Muscle of leg (tissue), 3 donors: ENCODE measurements at regions not wholly inside any gene's neighbourhood (a gene's known extent, or its start where the extent isn't known, plus 50 kb on each side); places are given as distances from the start of the nearest gene placed in this dataset.

Experiments
- DNase-seq: peaks from one replicate; pipeline ENCODE4 v3.0.0; 2013
- H3K27ac ChIP-seq: one replicate; pipeline ENCODE4 v1.5.1; 2013; ENCODE audit warnings: mild to moderate bottlenecking, low read length, control low read depth
- H3K27me3 ChIP-seq: one replicate; pipeline ENCODE4 v1.6.1; 2013; ENCODE audit warnings: low read length; ENCODE audit not compliant: control insufficient read depth, insufficient read depth
- H3K36me3 ChIP-seq: one replicate; pipeline ENCODE4 v1.6.1; 2013; ENCODE audit warnings: low read length; ENCODE audit not compliant: control insufficient read depth, insufficient read depth
- H3K4me1 ChIP-seq: one replicate; pipeline ENCODE4 v1.6.1; 2013; ENCODE audit warnings: low read length; ENCODE audit not compliant: control insufficient read depth, insufficient read depth
- H3K4me3 ChIP-seq: one replicate; pipeline ENCODE4 v1.5.1; 2013; ENCODE audit warnings: low read length, control low read depth
- H3K9me3 ChIP-seq: replicated peaks from 2 replicates; pipeline ENCODE4 v1.6.1; 2013; ENCODE audit warnings: low read depth, low read length; ENCODE audit not compliant: control insufficient read depth
- WGBS: methylation state at CpG from one replicate; pipeline ENCODE4 v1.1.5; 2013; ENCODE audit warnings: missing lambda C conversion rate; ENCODE audit not compliant: insufficient coverage; 5-methylcytosine and 5-hydroxymethylcytosine counted together

DNA sequence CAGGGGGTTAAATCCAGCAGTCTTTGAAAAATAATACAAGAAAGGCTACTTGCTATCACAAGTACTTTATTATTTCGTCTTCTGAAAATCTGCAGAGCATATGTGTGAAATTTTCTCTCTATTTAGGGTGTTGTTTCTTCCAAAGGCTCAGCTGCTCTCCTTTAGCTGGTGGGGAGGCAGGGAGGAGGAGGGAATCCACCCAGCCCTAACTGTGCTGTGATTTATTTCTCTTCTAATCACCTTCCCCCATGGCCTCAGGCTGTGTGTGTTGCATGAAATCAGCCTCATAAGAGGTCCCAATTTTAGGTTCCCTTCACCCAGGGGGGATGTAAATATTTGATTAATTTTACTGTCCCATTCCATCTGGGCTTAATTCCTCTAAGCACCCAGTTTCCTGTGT is 77.6 kb upstream of the PGBD5 start:
- H3K9me3 ChIP-seq, result no peaks in the 10 kb centered on the region
- DNase-seq, result peak; percentile 32
- H3K36me3 ChIP-seq, result no peaks in the 10 kb centered on the region
- H3K27ac ChIP-seq, result peak overlapping the region; percentile 40
- peaks cover 38% of the 10 kb centered on the region for H3K4me1 ChIP-seq
- no CpG with 5 or more reads among the region's 1 CpG for WGBS
- no peak overlapping the region for H3K4me3 ChIP-seq
- no peaks in the 10 kb centered on the region for H3K27me3 ChIP-seq

DNA sequence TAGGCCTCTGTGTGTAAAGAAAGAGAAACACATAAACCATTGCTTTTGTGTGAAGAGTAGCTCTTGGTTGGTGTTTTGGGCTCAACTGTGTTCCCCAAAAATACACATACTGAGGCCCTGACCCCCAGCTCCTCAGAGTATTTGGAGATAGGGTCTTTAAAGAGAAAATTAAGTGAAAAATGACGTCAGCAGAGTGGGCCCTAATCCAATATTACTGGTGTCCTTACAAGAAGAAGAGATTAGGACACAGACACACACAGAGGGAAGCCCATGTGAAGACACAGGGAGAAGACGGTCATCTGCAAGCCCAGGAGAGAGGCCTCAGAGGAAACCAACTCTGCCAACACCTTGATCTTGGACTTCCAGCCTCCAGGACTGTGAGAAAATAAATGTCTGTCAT is 76.9 kb upstream of the PGBD5 start:
- no peaks in the 10 kb centered on the region for H3K36me3 ChIP-seq
- WGBS, result 60% methylated on average over 1 of the region's 2 CpGs
- H3K4me1 ChIP-seq, result peaks cover 37% of the 10 kb centered on the region
- no peak overlapping the region for H3K4me3 ChIP-seq
- H3K27me3 ChIP-seq, result no peaks in the 10 kb centered on the region
- no peak for DNase-seq
- H3K27ac ChIP-seq, result no peak overlapping the region
- H3K9me3 ChIP-seq, result no peaks in the 10 kb centered on the region

DNA sequence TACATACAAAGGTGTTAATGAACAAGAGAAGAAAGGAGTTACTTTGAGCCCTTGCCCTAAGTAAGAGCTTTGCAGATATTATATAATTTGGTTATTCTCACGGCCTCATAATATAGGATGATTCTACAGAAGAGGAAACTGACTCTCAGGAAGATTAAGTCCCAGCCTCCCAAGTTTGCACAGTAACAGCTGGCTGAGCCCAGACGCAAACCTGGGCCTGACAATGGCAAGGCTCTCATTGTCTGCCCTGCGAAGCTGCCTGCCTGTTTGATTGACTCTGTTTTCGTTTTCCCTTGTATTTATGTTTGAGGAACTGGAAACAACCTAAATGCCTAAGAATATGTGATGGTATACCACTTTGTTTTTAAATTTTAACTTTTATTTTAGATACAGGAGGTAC is 76.2 kb upstream of the PGBD5 start:
- peaks cover 30% of the 10 kb centered on the region for H3K4me1 ChIP-seq
- no CpG with 5 or more reads among the region's 4 CpGs for WGBS
- no peaks in the 10 kb centered on the region for H3K36me3 ChIP-seq
- H3K4me3 ChIP-seq, result no peak overlapping the region
- no peaks in the 10 kb centered on the region for H3K9me3 ChIP-seq
- H3K27ac ChIP-seq, result peak overlapping the region; percentile 48
- no peaks in the 10 kb centered on the region for H3K27me3 ChIP-seq
- no peak for DNase-seq

DNA sequence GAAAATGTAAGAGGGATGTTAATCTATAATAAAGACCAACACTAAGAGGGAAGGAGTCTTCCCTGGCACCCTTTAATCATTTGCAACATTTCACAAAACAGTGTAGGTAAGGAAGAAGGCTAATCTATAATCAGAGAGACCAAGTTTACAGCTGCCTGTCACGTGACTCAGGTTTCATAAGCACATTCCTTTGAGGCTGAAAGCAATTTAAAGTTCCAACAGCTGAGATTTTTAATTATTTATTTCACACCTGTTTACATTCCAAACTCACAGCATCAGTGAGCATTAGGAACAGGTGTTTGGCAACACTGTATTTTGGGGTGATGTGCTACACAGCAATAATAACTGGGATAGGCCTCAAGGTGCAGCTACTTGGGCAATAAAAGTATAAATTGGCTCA is 75.7 kb upstream of the PGBD5 start:
- no peaks in the 10 kb centered on the region for H3K9me3 ChIP-seq
- H3K4me3 ChIP-seq, result no peak overlapping the region
- peak overlapping the region; percentile 48 for H3K27ac ChIP-seq
- no peaks in the 10 kb centered on the region for H3K36me3 ChIP-seq
- WGBS, result no CpG with 5 or more reads among the region's 1 CpG
- no peaks in the 10 kb centered on the region for H3K27me3 ChIP-seq
- peaks cover 26% of the 10 kb centered on the region for H3K4me1 ChIP-seq
- DNase-seq, result peak; percentile 80

DNA sequence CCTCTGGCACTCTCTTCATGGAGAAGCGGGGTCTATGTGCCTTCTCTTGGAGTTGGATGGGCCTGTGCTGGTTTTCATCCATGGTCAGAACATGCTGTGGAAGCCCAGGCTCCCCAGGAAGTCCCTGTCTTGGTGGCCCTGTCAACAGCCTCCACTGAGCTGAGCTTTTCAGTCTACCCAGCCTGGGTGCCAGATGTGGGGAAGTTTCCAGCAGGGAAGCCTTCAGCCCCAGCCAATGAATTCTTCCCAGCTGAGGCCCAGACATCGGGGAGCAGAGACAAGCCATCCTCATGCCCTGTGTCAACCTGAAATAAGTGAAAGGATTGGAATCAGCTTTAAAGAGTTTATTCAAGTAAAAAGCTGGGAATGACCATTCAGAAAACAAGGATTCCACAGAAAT is 75.1 kb upstream of the PGBD5 start:
- Histone ChIP-seq H3K27me3 (no peaks in the 10 kb centered on the region), H3K36me3 (no peaks in the 10 kb centered on the region), H3K9me3 (no peaks in the 10 kb centered on the region), H3K27ac (peak overlapping the region; percentile 63), H3K4me1 (peaks cover 22% of the 10 kb centered on the region), H3K4me3 (no peak overlapping the region)
- peak; percentile 13 for DNase-seq
- 43% methylated on average over 2 of the region's 2 CpGs for WGBS

DNA sequence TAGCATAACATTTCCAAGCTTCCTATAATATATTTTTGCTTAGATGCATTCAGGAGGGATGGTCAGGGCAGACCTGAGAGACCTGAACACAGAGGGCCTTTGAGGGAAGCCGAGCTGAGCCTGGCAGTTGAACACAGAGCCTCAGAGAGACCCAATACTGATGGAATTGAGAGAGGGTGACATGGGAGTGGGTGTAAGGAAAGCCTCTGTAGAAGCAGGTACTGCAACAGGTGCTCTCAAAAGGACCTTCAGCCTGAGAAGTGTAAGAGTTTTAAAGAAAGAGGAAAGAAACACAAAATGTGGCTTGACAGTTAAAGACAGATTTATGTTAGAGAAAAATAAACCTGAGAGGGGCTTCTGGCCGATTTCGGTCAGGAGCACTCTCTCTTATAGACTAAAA is 73.9 kb upstream of the PGBD5 start:
- no peaks in the 10 kb centered on the region for H3K9me3 ChIP-seq
- no peak for DNase-seq
- no peaks in the 10 kb centered on the region for H3K27me3 ChIP-seq
- peaks cover 25% of the 10 kb centered on the region for H3K4me1 ChIP-seq
- no peaks in the 10 kb centered on the region for H3K36me3 ChIP-seq
- H3K4me3 ChIP-seq, result no peak overlapping the region
- 70% methylated on average over 1 of the region's 3 CpGs for WGBS
- H3K27ac ChIP-seq, result no peak overlapping the region

DNA sequence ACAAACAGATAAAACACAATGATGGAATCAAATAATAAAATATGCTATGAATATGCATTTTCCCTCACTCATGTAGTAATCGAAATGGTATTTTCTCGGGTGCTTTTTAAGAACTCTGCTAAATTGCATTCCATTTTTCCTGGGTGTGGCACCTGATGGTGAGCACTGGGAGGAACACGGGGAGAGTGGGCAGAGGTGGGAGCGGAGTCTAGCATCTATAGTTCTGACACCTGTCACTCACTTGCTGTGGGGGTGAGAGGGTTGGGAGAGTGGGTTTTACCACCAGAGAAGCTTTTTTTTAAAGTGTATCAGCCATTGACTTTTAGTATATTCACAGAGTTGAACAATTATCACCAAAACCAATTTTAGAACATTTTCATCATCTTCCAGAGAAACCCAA is 73.4 kb upstream of the PGBD5 start:
- no CpG with 5 or more reads among the region's 4 CpGs for WGBS
- peaks cover 28% of the 10 kb centered on the region for H3K4me1 ChIP-seq
- H3K36me3 ChIP-seq, result no peaks in the 10 kb centered on the region
- no peaks in the 10 kb centered on the region for H3K9me3 ChIP-seq
- no peak overlapping the region for H3K4me3 ChIP-seq
- no peak for DNase-seq
- no peak overlapping the region for H3K27ac ChIP-seq
- H3K27me3 ChIP-seq, result no peaks in the 10 kb centered on the region

DNA sequence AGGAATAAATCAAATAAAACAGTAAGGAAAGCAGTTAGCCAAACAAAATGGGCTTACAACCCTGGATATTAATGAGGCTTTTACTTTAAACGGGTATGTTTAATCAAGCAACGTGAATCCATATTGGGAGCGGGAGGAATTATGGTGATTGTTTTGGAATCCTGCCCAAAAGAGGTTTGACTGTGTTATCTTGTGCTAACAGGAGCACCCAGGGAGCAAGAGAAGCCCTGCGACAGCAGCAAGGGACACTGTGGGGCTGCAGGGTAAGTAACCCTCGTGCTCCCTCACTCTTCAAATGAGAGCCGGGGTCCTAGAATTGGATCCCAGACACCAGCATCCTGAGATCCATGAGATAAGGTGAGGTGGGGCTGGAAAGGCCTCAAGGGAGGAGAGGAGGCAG is 72.6 kb upstream of the PGBD5 start:
- no peaks in the 10 kb centered on the region for H3K36me3 ChIP-seq
- DNase-seq, result no peak
- no peaks in the 10 kb centered on the region for H3K9me3 ChIP-seq
- no peak overlapping the region for H3K27ac ChIP-seq
- no peaks in the 10 kb centered on the region for H3K27me3 ChIP-seq
- 90% methylated on average over 6 of the region's 6 CpGs for WGBS
- H3K4me3 ChIP-seq, result no peak overlapping the region
- H3K4me1 ChIP-seq, result peaks cover 20% of the 10 kb centered on the region

DNA sequence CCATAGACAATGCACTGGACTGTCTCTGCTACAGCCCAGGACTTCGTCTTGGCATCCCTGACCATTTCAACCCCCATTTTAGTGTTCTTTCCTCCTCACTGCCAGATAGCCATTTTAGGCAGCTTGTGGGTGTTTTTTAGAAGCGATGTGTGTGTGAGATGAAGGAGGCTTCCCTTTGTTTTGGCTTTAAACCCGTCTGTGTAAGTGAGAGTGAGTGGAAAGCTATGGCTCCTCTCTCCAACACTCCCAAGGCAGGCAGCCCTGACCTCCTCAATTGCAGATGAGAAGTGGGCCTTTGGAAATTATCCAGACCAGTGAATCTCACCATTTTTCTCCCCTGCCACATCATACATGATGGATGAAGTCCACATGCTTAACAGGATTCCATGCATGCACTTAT is 70.3 kb upstream of the PGBD5 start:
- no peak overlapping the region for H3K4me3 ChIP-seq
- no peaks in the 10 kb centered on the region for H3K27me3 ChIP-seq
- H3K36me3 ChIP-seq, result no peaks in the 10 kb centered on the region
- no peak overlapping the region for H3K27ac ChIP-seq
- H3K4me1 ChIP-seq, result peaks cover 17% of the 10 kb centered on the region
- no CpG with 5 or more reads among the region's 3 CpGs for WGBS
- H3K9me3 ChIP-seq, result no peaks in the 10 kb centered on the region
- DNase-seq, result no peak

DNA sequence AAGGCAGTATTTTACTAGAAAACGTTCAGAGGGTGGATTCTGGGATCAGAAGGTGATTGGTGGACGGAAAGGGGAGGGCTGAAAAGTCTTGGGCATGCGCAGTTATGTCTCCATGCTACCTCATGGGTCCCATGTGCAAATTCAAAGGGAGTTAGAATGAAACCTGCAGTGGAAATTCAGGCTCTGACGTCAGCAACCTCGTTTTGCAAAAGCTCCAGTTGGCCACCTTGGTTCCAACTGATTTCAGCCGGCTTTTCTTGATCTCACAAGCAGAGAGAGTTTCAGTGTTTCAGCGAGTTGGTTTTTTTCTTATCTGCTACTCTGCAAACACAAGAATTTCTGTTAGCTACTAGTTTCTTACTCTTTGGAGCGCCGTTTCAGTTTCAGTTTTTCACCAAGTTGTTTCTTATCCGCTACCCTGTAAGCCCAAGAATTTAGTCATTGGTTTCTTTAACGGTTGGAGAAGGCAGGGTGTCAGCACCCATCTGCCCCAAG is 69.8 kb upstream of the PGBD5 start:
- no peak overlapping the region for H3K4me3 ChIP-seq
- no peaks in the 10 kb centered on the region for H3K9me3 ChIP-seq

DNA sequence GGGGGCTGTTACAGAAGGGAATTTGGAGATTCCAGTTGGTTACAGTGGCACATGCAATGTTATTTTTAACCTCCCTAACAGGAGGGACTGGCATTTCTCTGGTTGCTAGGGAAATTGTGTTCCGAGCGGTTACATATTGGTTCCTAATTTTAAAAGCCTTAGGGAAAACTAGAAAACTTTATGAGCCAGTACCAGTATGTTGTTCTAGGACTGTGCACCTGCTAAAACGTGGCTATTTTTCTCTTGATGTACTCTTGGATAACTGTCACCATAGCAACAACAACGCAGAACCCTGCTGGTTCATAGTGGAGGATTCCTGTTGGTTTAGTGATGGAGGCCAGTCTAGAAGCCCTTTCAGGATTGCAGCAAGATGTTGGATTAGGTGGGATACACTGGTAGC is 68.9 kb upstream of the PGBD5 start:
- H3K4me1 ChIP-seq, result peaks cover 8% of the 10 kb centered on the region
- WGBS, result 80% methylated on average over 1 of the region's 4 CpGs
- H3K4me3 ChIP-seq, result no peak overlapping the region
- DNase-seq, result peak; percentile 15
- no peaks in the 10 kb centered on the region for H3K9me3 ChIP-seq
- H3K27ac ChIP-seq, result peak overlapping the region; percentile 52
- no peaks in the 10 kb centered on the region for H3K27me3 ChIP-seq
- no peaks in the 10 kb centered on the region for H3K36me3 ChIP-seq

More for the DNA sequence above, 69.8 kb upstream of the PGBD5 start:
- no peaks in the 10 kb centered on the region for H3K36me3 ChIP-seq
- no peak overlapping the region for H3K27ac ChIP-seq
- peaks cover 13% of the 10 kb centered on the region for H3K4me1 ChIP-seq
- H3K27me3 ChIP-seq, result no peaks in the 10 kb centered on the region
- 78% methylated on average over 7 of the region's 11 CpGs for WGBS
- no peak for DNase-seq
